H1 (cell line): ENCODE measurements at regions not wholly inside any gene's neighbourhood (a gene's known extent, or its start where the extent isn't known, plus 50 kb on each side); places are given as distances from the start of the nearest gene placed in this dataset.

Source experiments
- CTCF ChIA-PET: fragments of 300-600 bp; sonication (Branson Sonifier 250); formaldehyde crosslinking; loops from one replicate; lab custom pipeline; 2021; ENCODE audit not compliant: partially characterized antibody; lab: Charles Lee
- POLR2A ChIA-PET: fragments of 300-600 bp; sonication (Branson Sonifier 250); formaldehyde crosslinking; loops from one replicate; lab custom pipeline; 2021; ENCODE audit warnings: inconsistent platforms; ENCODE audit not compliant: partially characterized antibody; lab: Charles Lee
- DNase-seq, 2 experiments: peaks; one replicate each; pipeline versions ENCODE4 v3.0.0 to v3.0.0-alpha.2; 2010 to 2022; ENCODE audit warnings: low spot score in 2 of 2, low read depth in 1 of 2, mixed read lengths in 1 of 2
- FAIRE-seq: peaks from 2 replicates; lab custom pipeline; 2011; peaks lifted over from hg19 to GRCh38; lab: Jason Lieb, UNC
- H2AFZ ChIP-seq: 2 replicates; pipeline ENCODE4 v1.8.1; 2012; ENCODE audit warnings: low read length, inconsistent platforms
- H2AK5ac ChIP-seq: 2 replicates; pipeline ENCODE4 v1.6.1; 2013; ENCODE audit warnings: low read depth, low read length
- H2BK120ac ChIP-seq: replicated peaks from 2 replicates; pipeline ENCODE3; 2013; ENCODE audit warnings: low read depth, low read length, inconsistent platforms
- H2BK12ac ChIP-seq: 2 replicates; pipeline ENCODE4 v1.6.1; 2013; ENCODE audit warnings: low read depth, low read length
- H2BK15ac ChIP-seq: 2 replicates; pipeline ENCODE4 v1.6.1; 2013; ENCODE audit warnings: low read length
- H2BK20ac ChIP-seq: 2 replicates; pipeline ENCODE4 v1.6.1; 2013; ENCODE audit warnings: low read length
- H2BK5ac ChIP-seq: 2 replicates; pipeline ENCODE4 v1.6.1; 2013; ENCODE audit warnings: low read depth, low read length
- H3K14ac ChIP-seq: 2 replicates; pipeline ENCODE4 v1.6.1; 2013; ENCODE audit warnings: inconsistent platforms; ENCODE audit not compliant: insufficient read length
- H3K18ac ChIP-seq: 2 replicates; pipeline ENCODE4 v1.6.1; 2013; ENCODE audit warnings: low read length; ENCODE audit errors: extremely low read depth
- H3K23ac ChIP-seq: 2 replicates; pipeline ENCODE4 v1.6.1; 2013; ENCODE audit warnings: inconsistent platforms; ENCODE audit not compliant: insufficient read length
- H3K23me2 ChIP-seq: 2 replicates; pipeline ENCODE4 v1.6.1; 2013; ENCODE audit warnings: low read depth, low read length
- H3K27ac ChIP-seq: 2 replicates; pipeline ENCODE4 v1.6.1; 2011; ENCODE audit warnings: low read depth, low read length, inconsistent platforms
- H3K27me3 ChIP-seq, 4 experiments: replicated peaks in 1 of 4; 1 replicate in 1 of 4; 2 replicates in 3 of 4; pipeline versions ENCODE4 v1.6.1 to v1.8.1; 2011 to 2013; ENCODE audit warnings: low read length in 3 of 4, mild to moderate bottlenecking in 3 of 4, inconsistent platforms in 2 of 4, mixed read lengths in 2 of 4, moderate library complexity in 1 of 4; ENCODE audit not compliant: control insufficient read depth in 3 of 4, insufficient read depth in 3 of 4; ENCODE audit errors: extremely low read depth in 1 of 4
- H3K36me3 ChIP-seq, 4 experiments: 2 replicates each; pipeline versions ENCODE4 v1.6.1 to v1.8.1; 2011 to 2013; ENCODE audit warnings: mild to moderate bottlenecking in 4 of 4, low read length in 3 of 4, moderate library complexity in 2 of 4, control low read depth in 1 of 4, inconsistent platforms in 1 of 4; ENCODE audit not compliant: insufficient read depth in 4 of 4, control insufficient read depth in 2 of 4
- H3K4ac ChIP-seq: replicated peaks from 2 replicates; pipeline ENCODE3; 2013; ENCODE audit warnings: low read length, low read depth, mixed read lengths, inconsistent platforms; ENCODE audit not compliant: insufficient read length
- H3K4me1 ChIP-seq, 4 experiments: replicated peaks in 1 of 4; 1 replicate in 1 of 4; 2 replicates in 3 of 4; pipeline versions ENCODE4 v1.6.1 to v1.8.1; 2011 to 2013; ENCODE audit warnings: low read length in 3 of 4, inconsistent platforms in 2 of 4, mixed read lengths in 1 of 4; ENCODE audit not compliant: insufficient read depth in 4 of 4, control insufficient read depth in 3 of 4
- H3K4me2 ChIP-seq, 2 experiments: 2 replicates each; pipeline versions ENCODE4 v1.6.1 to v1.8.1; 2011 to 2013; ENCODE audit warnings: low read depth in 2 of 2, low read length in 2 of 2, control low read depth in 1 of 2, inconsistent platforms in 1 of 2, mild to moderate bottlenecking in 1 of 2; ENCODE audit not compliant: insufficient read depth in 1 of 2
- H3K4me3 ChIP-seq, 4 experiments: fragments of 200-600, 300-600 bp in 1 of 4; sonication (generic), shearing (Covaris generic), sonication (Bioruptor Twin) in 1 of 4; 2 replicates each; pipeline versions ENCODE4 v1.5.1 to v1.8.1; 2011 to 2016; ENCODE audit warnings: low read length in 4 of 4, low read depth in 3 of 4, control low read depth in 2 of 4, inconsistent platforms in 2 of 4, mild to moderate bottlenecking in 2 of 4, mixed read lengths in 1 of 4, moderate library complexity in 1 of 4; ENCODE audit not compliant: insufficient read depth in 2 of 4; ENCODE audit errors: extremely low read depth in 1 of 4
- H3K56ac ChIP-seq: replicated peaks from 2 replicates; pipeline ENCODE3; 2013; ENCODE audit warnings: low read depth, mild to moderate bottlenecking, mixed read lengths, low read length, inconsistent platforms; ENCODE audit not compliant: insufficient read length
- H3K79me1 ChIP-seq: 2 replicates; pipeline ENCODE4 v1.6.1; 2013; ENCODE audit warnings: low read depth, low read length, control low read depth
- H3K79me2 ChIP-seq, 2 experiments: 2 replicates each; pipeline versions ENCODE4 v1.6.1 to v1.8.1; 2012 to 2013; ENCODE audit warnings: low read length in 2 of 2, mild to moderate bottlenecking in 2 of 2, inconsistent platforms in 1 of 2; ENCODE audit not compliant: insufficient read depth in 2 of 2, control insufficient read depth in 1 of 2
- H3K9ac ChIP-seq, 4 experiments: replicated peaks in 1 of 4; 1 replicate in 1 of 4; 2 replicates in 3 of 4; pipeline versions ENCODE4 v1.6.1 to v1.8.1; 2011 to 2013; ENCODE audit warnings: low read depth in 3 of 4, low read length in 3 of 4, control low read depth in 2 of 4, mild to moderate bottlenecking in 2 of 4, moderate library complexity in 2 of 4, inconsistent platforms in 1 of 4; ENCODE audit errors: extremely low read depth in 1 of 4
- H3K9me3 ChIP-seq, 2 experiments: 2 replicates each; pipeline versions ENCODE4 v1.6.1 to v1.8.1; 2012 to 2013; ENCODE audit warnings: mild to moderate bottlenecking in 2 of 2, moderate library complexity in 2 of 2, control low read depth in 1 of 2, inconsistent platforms in 1 of 2, low read depth in 1 of 2, low read length in 1 of 2, mixed read lengths in 1 of 2; ENCODE audit not compliant: insufficient read depth in 2 of 2
- H4K20me1 ChIP-seq, 2 experiments: replicated peaks in 1 of 2; 2 replicates each; pipeline versions ENCODE3 to v1.8.1; 2011 to 2013; ENCODE audit warnings: inconsistent platforms in 2 of 2, low read length in 2 of 2, mild to moderate bottlenecking in 1 of 2; ENCODE audit not compliant: insufficient read depth in 2 of 2, control insufficient read depth in 1 of 2
- H4K5ac ChIP-seq: 2 replicates; pipeline ENCODE4 v1.6.1; 2013; ENCODE audit warnings: low read length, low read depth, mixed read lengths, inconsistent platforms; ENCODE audit not compliant: insufficient read length
- H4K8ac ChIP-seq: 2 replicates; pipeline ENCODE4 v1.8.0; 2013; ENCODE audit warnings: mild to moderate bottlenecking, moderate library complexity, low read length, inconsistent platforms; ENCODE audit not compliant: insufficient read depth; ENCODE audit errors: extremely low read depth
- H4K91ac ChIP-seq: replicated peaks from 2 replicates; pipeline ENCODE3; 2013; ENCODE audit warnings: low read length, mixed read lengths, inconsistent platforms; ENCODE audit not compliant: insufficient read length
- BCL11A ChIP-seq, 2 experiments: IDR thresholded peaks; one replicate each; pipeline ENCODE4 v1.6.1; 2011; ENCODE audit warnings: low read depth in 2 of 2, low read length in 2 of 2, mild to moderate bottlenecking in 2 of 2
- CBX8 ChIP-seq: fragments of 300-800, 300-1000 bp; sonication (generic); IDR thresholded peaks from 2 replicates; pipeline ENCODE4 v1.7.1; 2016; ENCODE audit warnings: low read depth, low read length, borderline replicate concordance
- CREB1 ChIP-seq: IDR thresholded peaks from 2 replicates; pipeline ENCODE4 v1.6.1; 2012; ENCODE audit warnings: inconsistent platforms
- GTF2F1 ChIP-seq: IDR thresholded peaks from 2 replicates; pipeline ENCODE4 v1.6.1; 2012; ENCODE audit warnings: low read depth, low read length, improper control_type of control experiment, borderline replicate concordance
- KDM1A ChIP-seq: fragments of 200-600, 300-600 bp; sonication (generic); IDR thresholded peaks from 2 replicates; pipeline ENCODE4 v1.7.1; 2016; ENCODE audit warnings: mild to moderate bottlenecking, low read length, borderline replicate concordance
- KDM4A ChIP-seq: IDR thresholded peaks from one replicate; pipeline ENCODE4 v1.7.1; 2012; ENCODE audit warnings: low read depth, mild to moderate bottlenecking, moderate library complexity, low read length, inconsistent platforms; ENCODE audit not compliant: severe bottlenecking
- RBBP5 ChIP-seq: IDR thresholded peaks from 2 replicates; pipeline ENCODE4 v1.7.1; 2012; ENCODE audit warnings: low read depth, mild to moderate bottlenecking, inconsistent platforms, low read length, moderate library complexity, borderline replicate concordance
- RFX5 ChIP-seq: IDR thresholded peaks from 2 replicates; pipeline ENCODE4 v1.6.1; 2011; ENCODE audit warnings: low read depth, low read length, improper control_type of control experiment, borderline replicate concordance
- SIN3A ChIP-seq, 2 experiments: IDR thresholded peaks in 1 of 2; conservative IDR thresholded peaks in 1 of 2; 2 replicates each; pipeline ENCODE4 v1.6.1; 2011 to 2012; ENCODE audit warnings: low read length in 2 of 2, improper control_type of control experiment in 1 of 2, low read depth in 1 of 2, mild to moderate bottlenecking in 1 of 2
- YY1 ChIP-seq: IDR thresholded peaks from 2 replicates; pipeline ENCODE4 v1.6.1; 2011; ENCODE audit warnings: low read depth, mild to moderate bottlenecking, low read length
- WGBS, 2 experiments: shearing (Covaris generic) in 1 of 2; methylation state at CpG; one replicate each; pipeline versions ENCODE4 v1.1.6 to v1.1.7; 2013 to 2015; ENCODE audit warnings: low lambda C conversion rate in 2 of 2, mixed read lengths in 2 of 2, inconsistent platforms in 1 of 2, low coverage in 1 of 2, missing lambda C conversion rate in 1 of 2; ENCODE audit not compliant: insufficient replicate concordance in 2 of 2, insufficient coverage in 1 of 2, insufficient read length in 1 of 2; ENCODE audit errors: extremely low coverage in 1 of 2, missing lambda C conversion rate in 1 of 2; 5-methylcytosine and 5-hydroxymethylcytosine counted together
- TF ChIP-seq, protein P1 (sequence below): IDR thresholded peaks from 2 replicates; pipeline ENCODE4 v1.6.1; 2011; ENCODE audit warnings: low read depth, mild to moderate bottlenecking, low read length; ENCODE audit not compliant: insufficient read depth
- TF ChIP-seq, protein P2 (sequence below): IDR thresholded peaks from 2 replicates; pipeline ENCODE4 v1.6.1; 2012; ENCODE audit warnings: inconsistent platforms

DNA sequence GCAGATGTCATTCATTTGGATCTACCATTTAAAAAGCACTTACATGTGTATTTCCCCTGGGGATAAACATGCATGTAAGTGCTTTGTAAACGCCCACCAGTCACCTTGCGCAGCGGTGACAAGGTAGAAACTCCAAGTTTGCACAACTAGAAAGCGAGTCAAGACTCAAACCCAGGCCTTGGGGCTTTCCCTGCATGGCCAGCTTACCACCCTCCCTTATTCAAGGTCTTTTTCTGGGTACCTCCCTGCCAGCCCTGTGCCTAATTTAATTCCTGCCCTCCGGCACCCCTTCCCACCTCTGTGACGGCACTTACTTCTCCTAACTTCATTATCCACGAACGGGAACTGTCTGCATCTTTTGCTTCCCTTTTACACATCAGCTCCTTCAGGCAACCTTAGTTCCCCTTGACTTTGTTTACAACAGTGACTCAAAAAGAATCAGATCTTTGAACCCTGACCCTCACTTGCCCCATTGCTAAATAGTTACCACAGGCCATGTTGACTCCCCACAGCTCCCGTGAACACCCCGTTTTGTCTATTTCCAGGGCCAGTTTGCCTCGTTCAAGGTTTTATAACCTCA is 138.3 kb upstream of the ETS2 start:
- H3K27ac ChIP-seq: no peak overlapping the region
- no peaks in the 10 kb centered on the region for H3K79me2 ChIP-seq
- H3K9ac ChIP-seq: no peak overlapping the region
- CTCF ChIA-PET: interaction anchor here (0.7 to 2.0 kb wide), 6 partner anchors 17 to 470 kb away, joined by 3 to 7 read pairs (median 4); no protein-coding TSS in a partner anchor
- H3K36me3 ChIP-seq: no peaks in the 10 kb centered on the region
- H2BK20ac ChIP-seq: no peak overlapping the region
- H3K4me2 ChIP-seq: no peak overlapping the region
- H2BK12ac ChIP-seq: no peak overlapping the region
- H3K79me1 ChIP-seq: no peaks in the 10 kb centered on the region
- POLR2A ChIA-PET: no interaction called here
- no peak overlapping the region for H2BK5ac ChIP-seq
- H3K18ac ChIP-seq: no peak overlapping the region
- TF ChIP-seq GTF2F1 (no peak), BCL11A (IDR thresholded peaks at IDR 0.05; ENCODE audit: low read depth in 2 of 2, low read length in 2 of 2) (no peak), CBX8 (no peak), KDM1A (no peak), YY1 (no peak), RBBP5 (no peak), SIN3A (conservative IDR thresholded peaks at IDR 0.05 in 1 of 2, IDR thresholded peaks at IDR 0.05 in 1 of 2; ENCODE audit: low read depth in 1 of 2, low read length in 2 of 2) (no peak), RFX5 (no peak), CREB1 (no peak), KDM4A (no peak)
- TF ChIP-seq, protein P1, sequence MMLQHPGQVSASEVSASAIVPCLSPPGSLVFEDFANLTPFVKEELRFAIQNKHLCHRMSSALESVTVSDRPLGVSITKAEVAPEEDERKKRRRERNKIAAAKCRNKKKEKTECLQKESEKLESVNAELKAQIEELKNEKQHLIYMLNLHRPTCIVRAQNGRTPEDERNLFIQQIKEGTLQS: no peak
- TF ChIP-seq, protein P2, sequence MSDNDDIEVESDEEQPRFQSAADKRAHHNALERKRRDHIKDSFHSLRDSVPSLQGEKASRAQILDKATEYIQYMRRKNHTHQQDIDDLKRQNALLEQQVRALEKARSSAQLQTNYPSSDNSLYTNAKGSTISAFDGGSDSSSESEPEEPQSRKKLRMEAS: no peak
- H3K23me2 ChIP-seq: no peaks in the 10 kb centered on the region; the same call in 1 of the 2 replicates
- no peak overlapping the region for H3K4me3 ChIP-seq
- no peak overlapping the region for H2AFZ ChIP-seq
- no peak overlapping the region for H3K23ac ChIP-seq
- DNase-seq (no peak), FAIRE-seq (no peak)
- H2BK120ac ChIP-seq: no peak overlapping the region
- H4K5ac ChIP-seq: no peak overlapping the region
- H3K4ac ChIP-seq: no peak overlapping the region
- no peaks in the 10 kb centered on the region for H4K20me1 ChIP-seq
- no peak overlapping the region for H3K56ac ChIP-seq
- no peak overlapping the region for H4K8ac ChIP-seq
- H3K4me1 ChIP-seq: peaks cover 3 to 7% (median 5%) of the 10 kb centered on the region in 4 experiments; a peak in 6 of 7 replicates
- H4K91ac ChIP-seq: no peak overlapping the region
- no peaks in the 10 kb centered on the region; a peak in 1 of 7 replicates for H3K27me3 ChIP-seq
- no peak overlapping the region for H2BK15ac ChIP-seq
- no peak overlapping the region for H3K14ac ChIP-seq
- WGBS, 2 experiments: 91% methylated on average over 11 of the region's 11 CpGs; no CpG with 5 or more reads in 1 of the 2 experiments
- H3K9me3 ChIP-seq: no peaks in the 10 kb centered on the region
- no peak overlapping the region for H2AK5ac ChIP-seq
